GM12878 (cell line): ENCODE measurements at regions not wholly inside any gene's neighbourhood (a gene's known extent, or its start where the extent isn't known, plus 50 kb on each side); places are given as distances from the start of the nearest gene placed in this dataset.

Experiments used
- ATAC-seq: fragments of 200-7000 bp; cut with Tn5 transposase; 3 replicates; pipeline ENCODE4 v1.9.1; 2020; ENCODE audit warnings: mild to moderate bottlenecking, moderate library complexity
- BruUV-seq: library from RNA; stranded (reverse); fragments of 400-500 nt; replicated peaks from 2 replicates; lab custom pipeline; 2021; lab: Mats Ljungman, UMichigan
- CTCF ChIA-PET: fragments of 300-600 bp; sonication (Branson Sonifier 250); formaldehyde crosslinking; extraction: SDS; loops from one replicate; lab custom pipeline; 2021; ENCODE audit warnings: inconsistent platforms; lab: Yijun Ruan, JAX
- POLR2A ChIA-PET: fragments of 350-600 bp; formaldehyde crosslinking; extraction: SDS; loops from one replicate; lab custom pipeline; 2021; ENCODE audit warnings: inconsistent platforms; lab: Charles Lee
- RAD21 ChIA-PET: fragments of 300-600 bp; sonication (Branson Sonifier 250); formaldehyde crosslinking; loops from one replicate; lab custom pipeline; 2023; ENCODE audit warnings: antibody characterized with exemption; ENCODE audit not compliant: unreplicated experiment; lab: Charles Lee
- SMC1A ChIA-PET: fragments of 300-600 bp; sonication (Branson Sonifier 250); formaldehyde crosslinking; loops from one replicate; lab custom pipeline; 2023; ENCODE audit not compliant: unreplicated experiment, uncharacterized antibody; lab: Charles Lee
- DNase-seq: peaks from one replicate; pipeline ENCODE4 v3.0.0-alpha.2; 2011; ENCODE audit warnings: low read depth, low spot score
- FAIRE-seq: peaks from 3 replicates; lab custom pipeline; 2011; peaks lifted over from hg19 to GRCh38; lab: Jason Lieb, UNC
- H2AFZ ChIP-seq: 2 replicates; pipeline ENCODE4 v1.6.0; 2011; ENCODE audit warnings: low read depth, low read length, control low read depth; ENCODE audit not compliant: control insufficient read depth
- H3K27ac ChIP-seq: 2 replicates; pipeline ENCODE4 v1.5.1; 2011; ENCODE audit warnings: control low read depth; ENCODE audit not compliant: control insufficient read depth, insufficient read depth
- H3K27me3 ChIP-seq, 2 experiments: replicated peaks in 1 of 2; 2 replicates each; pipeline versions ENCODE4 v1.6.0 to v1.6.1; 2011; ENCODE audit warnings: low read length in 1 of 2; ENCODE audit not compliant: control insufficient read depth in 2 of 2, insufficient read depth in 2 of 2
- H3K36me3 ChIP-seq, 2 experiments: 2 replicates each; pipeline ENCODE4 v1.5.1; 2011; ENCODE audit warnings: low read length in 1 of 2; ENCODE audit not compliant: control insufficient read depth in 2 of 2, insufficient read depth in 2 of 2
- H3K4me1 ChIP-seq: 2 replicates; pipeline ENCODE4 v1.6.1; 2011; ENCODE audit warnings: mild to moderate bottlenecking, low read length, moderate library complexity, mixed read lengths; ENCODE audit not compliant: control insufficient read depth, insufficient read depth
- H3K4me2 ChIP-seq: 2 replicates; pipeline ENCODE4 v1.6.0; 2011; ENCODE audit warnings: control low read depth; ENCODE audit not compliant: control insufficient read depth, insufficient read depth
- H3K4me3 ChIP-seq: fragments of 200-600 bp; sonication (generic); 2 replicates; pipeline ENCODE4 v1.5.1; 2016
- H3K79me2 ChIP-seq: 2 replicates; pipeline ENCODE4 v1.6.0; 2011; ENCODE audit warnings: low read length; ENCODE audit not compliant: control insufficient read depth, insufficient read depth
- H3K9ac ChIP-seq: 2 replicates; pipeline ENCODE4 v1.8.0; 2011; ENCODE audit warnings: low read length, control low read depth, mixed read lengths; ENCODE audit not compliant: control insufficient read depth, insufficient read depth
- H3K9me3 ChIP-seq: replicated peaks from 3 replicates; pipeline ENCODE4 v1.5.1; 2011; ENCODE audit warnings: mild to moderate bottlenecking, low read length; ENCODE audit not compliant: control insufficient read depth, insufficient read depth
- H4K20me1 ChIP-seq: 2 replicates; pipeline ENCODE4 v1.6.0; 2011; ENCODE audit not compliant: control insufficient read depth, insufficient read depth
- ASH2L ChIP-seq: fragments of 300-600, 200-600 bp; sonication (generic); IDR thresholded peaks from 2 replicates; pipeline ENCODE4 v1.6.1; 2017; ENCODE audit warnings: low read depth, mild to moderate bottlenecking, borderline replicate concordance
- ATF7 ChIP-seq: fragments of 450-650 bp; IDR thresholded peaks from 2 replicates; pipeline ENCODE4 v1.6.1; 2016; ENCODE audit warnings: low read depth, mild to moderate bottlenecking
- CHD1 ChIP-seq: IDR thresholded peaks from 2 replicates; pipeline ENCODE4 v1.6.1; 2012; ENCODE audit warnings: low read depth, low read length, improper control_type of control experiment
- EZH2 ChIP-seq: IDR thresholded peaks from 2 replicates; pipeline ENCODE4 v1.6.1; 2012; ENCODE audit warnings: low read depth, mild to moderate bottlenecking, control low read depth, inconsistent platforms, low read length, borderline replicate concordance; ENCODE audit not compliant: control insufficient read depth
- FOXM1 ChIP-seq: IDR thresholded peaks from 2 replicates; pipeline ENCODE4 v1.6.1; 2012; ENCODE audit warnings: low read depth, mild to moderate bottlenecking, inconsistent platforms, low read length, moderate library complexity
- HDAC2 ChIP-seq: fragments of 200-600 bp; sonication (generic); IDR thresholded peaks from 2 replicates; pipeline ENCODE4 v1.6.1; 2017
- IKZF2 ChIP-seq, 2 experiments: fragments of 450-650 bp; IDR thresholded peaks; 2 replicates each; pipeline ENCODE4 v1.6.1; 2017; ENCODE audit warnings: mild to moderate bottlenecking in 2 of 2, moderate library complexity in 2 of 2
- PML ChIP-seq: IDR thresholded peaks from 2 replicates; pipeline ENCODE4 v1.6.1; 2012; ENCODE audit warnings: low read length, inconsistent platforms
- RB1 ChIP-seq: fragments of 450-650 bp; formaldehyde crosslinking; IDR thresholded peaks from 2 replicates; pipeline ENCODE4 v1.6.1; 2017; ENCODE audit warnings: mild to moderate bottlenecking, borderline replicate concordance
- SIN3A ChIP-seq: IDR thresholded peaks from 2 replicates; pipeline ENCODE4 v1.6.1; 2012; ENCODE audit warnings: low read depth, low read length, improper control_type of control experiment
- SMC3 ChIP-seq: IDR thresholded peaks from 2 replicates; pipeline ENCODE4 v1.6.1; 2011; ENCODE audit warnings: low read length, improper control_type of control experiment, borderline replicate concordance
- TCF7 ChIP-seq: IDR thresholded peaks from 2 replicates; pipeline ENCODE4 v1.6.1; 2014; ENCODE audit warnings: antibody characterized with exemption, borderline replicate concordance
- YBX1 ChIP-seq: fragments of 450-650 bp; IDR thresholded peaks from 2 replicates; pipeline ENCODE4 v1.6.1; 2016; ENCODE audit warnings: antibody characterized with exemption
- ZZZ3 ChIP-seq: IDR thresholded peaks from 2 replicates; pipeline ENCODE4 v1.6.1; 2011; ENCODE audit warnings: low read depth; ENCODE audit not compliant: control insufficient read depth, insufficient read length
- WGBS: methylation state at CpG from one replicate; pipeline ENCODE4 v1.1.6; 2016; ENCODE audit warnings: low lambda C conversion rate; ENCODE audit not compliant: insufficient replicate concordance, insufficient coverage; ENCODE audit errors: missing lambda C conversion rate; 5-methylcytosine and 5-hydroxymethylcytosine counted together
- in situ Hi-C: fragments of 300-500 bp; cut with MboI; formaldehyde crosslinking; loops from 9 replicates; pipeline ENCODE4 v1.14.3; 2018; ENCODE audit warnings: mixed read lengths
- intact Hi-C: fragments of 100-400 bp; cut with micrococcal nuclease; formaldehyde crosslinking; loops from one replicate; pipeline ENCODE4 v1.14.2; 2022; ENCODE audit not compliant: unreplicated experiment

DNA sequence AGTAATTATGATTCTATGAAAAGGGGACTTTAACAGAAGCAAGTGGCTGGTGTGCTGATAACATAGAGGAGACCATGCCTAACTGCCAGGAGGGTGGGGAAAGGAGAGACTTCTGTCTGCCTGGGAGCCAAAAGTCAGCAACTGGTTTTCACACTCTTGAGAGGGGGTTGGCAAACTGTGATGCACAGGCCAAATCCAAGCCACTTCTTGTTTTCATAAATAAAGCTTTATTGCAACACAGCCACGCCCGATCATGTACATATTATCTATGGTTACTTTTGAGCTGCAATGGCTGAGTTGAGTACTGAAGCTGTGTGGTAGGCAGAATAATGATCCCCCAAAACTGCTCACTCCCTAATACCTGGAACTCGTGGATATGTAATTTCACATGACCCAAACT is 208.4 kb downstream of the LNPK start:
- in situ Hi-C loops: no loop called here
- WGBS: 26% methylated on average over 3 of the region's 3 CpGs
- Histone ChIP-seq H3K4me1 (no peaks in the 10 kb centered on the region), H2AFZ (no peak overlapping the region), H3K4me3 (no peak overlapping the region), H3K9ac (no peak overlapping the region), H4K20me1 (no peaks in the 10 kb centered on the region), H3K4me2 (no peak overlapping the region), H3K27me3 (no peaks in the 10 kb centered on the region), H3K27ac (no peak overlapping the region), H3K9me3 (no peaks in the 10 kb centered on the region), H3K79me2 (no peaks in the 10 kb centered on the region)
- no TSS peak for BruUV-seq
- no peak for ATAC-seq
- POLR2A ChIA-PET: no interaction called here
- no peak for FAIRE-seq
- intact Hi-C loops: no loop called here
- SMC1A ChIA-PET: no interaction called here
- no peak for DNase-seq
- RAD21 ChIA-PET: no interaction called here
- CTCF ChIA-PET: no interaction called here
- TF ChIP-seq SMC3 (no peak), ZZZ3 (no peak), YBX1 (no peak), HDAC2 (no peak), FOXM1 (no peak), ASH2L (no peak), EZH2 (no peak), CHD1 (no peak), SIN3A (no peak), IKZF2 (IDR thresholded peaks at IDR 0.05) (no peak), RB1 (no peak), PML (no peak), TCF7 (no peak), ATF7 (no peak)
- TF ChIP-seq, all 136 proteins: peak for 0
- H3K36me3 ChIP-seq: no peaks in the 10 kb centered on the region
